ENCODE measurements at regions not wholly inside any gene's neighbourhood (a gene's known extent, or its start where the extent isn't known, plus 50 kb on each side); places are given as distances from the start of the nearest gene placed in this dataset.

- DNase-seq: no peak
Observed at GRCh38 chr2:181252262-181253148, 204.7 kb upstream of the ITGA4 start.

- DNase-seq: no peak
Observed at GRCh38 chr2:181253438-181253837, 203.7 kb upstream of the ITGA4 start.

GRCh38 chr2:181255651-181256050 lies 201.5 kb upstream of the ITGA4 start:
- DNase-seq: no peak

- DNase-seq: peak; percentile 92
Observed at GRCh38 chr2:181258720-181259119, 198.5 kb upstream of the ITGA4 start.

GRCh38 chr2:181262782-181263181 lies 194.4 kb upstream of the ITGA4 start:
- DNase-seq: no peak

GRCh38 chr2:181264001-181264400 lies 193.2 kb upstream of the ITGA4 start:
- no peak for DNase-seq

GRCh38 chr2:181264441-181264840 lies 192.7 kb upstream of the ITGA4 start:
- peak; percentile 11 for DNase-seq

- no peak for DNase-seq
Observed at GRCh38 chr2:181266614-181267013, 190.6 kb upstream of the ITGA4 start.

GRCh38 chr2:181268174-181268867 lies 188.9 kb upstream of the ITGA4 start:
- no peak for DNase-seq

- no peak for DNase-seq
Observed at GRCh38 chr2:181273986-181274385, 183.2 kb upstream of the ITGA4 start.

- DNase-seq: no peak
Observed at GRCh38 chr2:181275643-181276070, 181.5 kb upstream of the ITGA4 start.

GRCh38 chr2:181281206-181281832 lies 175.9 kb upstream of the ITGA4 start:
- no peak for DNase-seq

- DNase-seq: no peak
Observed at GRCh38 chr2:181285116-181285515, 172.1 kb upstream of the ITGA4 start.

GRCh38 chr2:181289698-181290097 lies 167.5 kb upstream of the ITGA4 start:
- no peak for DNase-seq

- DNase-seq: no peak
Observed at GRCh38 chr2:181290182-181290581, 167.0 kb upstream of the ITGA4 start.

GRCh38 chr2:181294979-181295378 lies 162.2 kb upstream of the ITGA4 start:
- DNase-seq: no peak

- no peak for DNase-seq
Observed at GRCh38 chr2:181300600-181301291, 156.4 kb upstream of the ITGA4 start.

GRCh38 chr2:181304011-181304844 lies 153.0 kb upstream of the ITGA4 start:
- no peak for DNase-seq

GRCh38 chr2:181305301-181306123 lies 151.7 kb upstream of the ITGA4 start:
- DNase-seq: peak; percentile 19

- DNase-seq: peak; percentile 41
Observed at GRCh38 chr2:181306785-181307184, 150.4 kb upstream of the ITGA4 start.

Measured in fibroblast of skin of back (primary cell).